Loucy (cell line): ENCODE measurements at regions not wholly inside any gene's neighbourhood (a gene's known extent, or its start where the extent isn't known, plus 50 kb on each side); places are given as distances from the start of the nearest gene placed in this dataset.
A peak's percentile ranks its signal among the peaks of the same experiment; 100 is the strongest.

ENCODE experiments used
- H2AFZ ChIP-seq: fragments of 200-600 bp; sonication (generic); 2 replicates; pipeline ENCODE4 v1.6.0; 2016; ENCODE audit warnings: antibody characterized with exemption, mild to moderate bottlenecking, low read length, moderate library complexity
- H3F3A ChIP-seq: fragments of 200-600 bp; 2 replicates; pipeline ENCODE4 v1.6.0; 2016; ENCODE audit warnings: antibody characterized with exemption, low read depth, mild to moderate bottlenecking
- H3K27me3 ChIP-seq: fragments of 200-600 bp; sonication (generic); 2 replicates; pipeline ENCODE4 v1.6.1; 2014; ENCODE audit warnings: low read length, mild to moderate bottlenecking; ENCODE audit not compliant: insufficient read depth, poor library complexity, severe bottlenecking
- H3K36me3 ChIP-seq: fragments of 200-600 bp; sonication (generic); 2 replicates; pipeline ENCODE4 v1.6.1; 2016; ENCODE audit warnings: low read length; ENCODE audit not compliant: insufficient read depth
- H3K4me1 ChIP-seq: fragments of 200-600 bp; sonication (generic); 2 replicates; pipeline ENCODE4 v1.5.1; 2014; ENCODE audit warnings: low read length, mild to moderate bottlenecking; ENCODE audit not compliant: insufficient read depth, poor library complexity, severe bottlenecking
- H3K4me2 ChIP-seq: fragments of 200-600 bp; sonication (generic); 2 replicates; pipeline ENCODE4 v1.6.0; 2014; ENCODE audit warnings: antibody characterized with exemption, low read length, low read depth, mild to moderate bottlenecking; ENCODE audit not compliant: poor library complexity, severe bottlenecking
- H3K4me3 ChIP-seq: fragments of 200-600 bp; sonication (generic); 2 replicates; pipeline ENCODE4 v1.5.1; 2014; ENCODE audit warnings: low read length, mild to moderate bottlenecking, mixed read lengths; ENCODE audit not compliant: poor library complexity, severe bottlenecking
- H3K79me2 ChIP-seq: fragments of 200-600 bp; sonication (generic); 2 replicates; pipeline ENCODE4 v1.6.1; 2014; ENCODE audit warnings: low read length; ENCODE audit not compliant: insufficient read depth
- H3K9ac ChIP-seq: fragments of 200-600 bp; sonication (generic); 2 replicates; pipeline ENCODE4 v1.6.0; 2014; ENCODE audit warnings: mild to moderate bottlenecking, low read depth, low read length, moderate library complexity; ENCODE audit not compliant: poor library complexity, severe bottlenecking
- H3K9me2 ChIP-seq: fragments of 200-600 bp; sonication (generic); replicated peaks from 2 replicates; pipeline ENCODE4 v1.6.1; 2016; ENCODE audit warnings: low read depth, low read length, mixed read lengths
- H3K9me3 ChIP-seq: fragments of 200-600 bp; sonication (generic); 2 replicates; pipeline ENCODE4 v1.6.1; 2014; ENCODE audit warnings: mild to moderate bottlenecking, antibody characterized with exemption, low read length, low read depth; ENCODE audit not compliant: insufficient read depth
- H4K20me1 ChIP-seq: fragments of 200-600 bp; sonication (generic); 2 replicates; pipeline ENCODE4 v1.6.0; 2014; ENCODE audit warnings: antibody characterized with exemption, low read length, mild to moderate bottlenecking; ENCODE audit not compliant: insufficient read depth, poor library complexity, severe bottlenecking
- EZH2phosphoT487 ChIP-seq: fragments of 200-600 bp; IDR thresholded peaks from 2 replicates; pipeline ENCODE4 v1.6.1; 2018; ENCODE audit warnings: antibody characterized with exemption, mild to moderate bottlenecking, moderate library complexity, borderline replicate concordance
- TF ChIP-seq, protein P1 (sequence below): fragments of 200-600 bp; sonication (generic); conservative IDR thresholded peaks from 2 replicates; pipeline ENCODE4 v1.5.1; 2014; ENCODE audit warnings: mild to moderate bottlenecking, antibody characterized with exemption, low read length

DNA sequence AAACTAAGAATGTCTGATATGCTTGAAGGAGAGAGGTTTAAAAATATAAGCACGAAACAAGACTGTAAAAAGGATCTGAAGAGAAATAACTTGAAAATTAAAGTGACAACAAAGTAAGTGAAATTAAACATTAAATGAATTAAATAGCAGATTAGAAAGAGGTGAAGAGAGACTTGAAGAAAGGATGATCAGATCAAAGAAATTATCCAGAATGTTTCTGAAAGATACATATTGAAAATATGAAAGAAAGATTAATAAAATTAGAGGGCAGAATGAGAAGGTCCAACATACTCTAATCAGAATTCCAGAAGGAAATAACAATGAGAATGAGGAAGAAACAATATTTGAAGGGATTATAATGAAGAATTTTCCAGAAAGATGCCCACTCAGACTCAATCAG lies 151.1 kb downstream of the FAM76B start:
- Histone ChIP-seq H3K9me2 (no peaks in the 10 kb centered on the region), H3K79me2 (no peaks in the 10 kb centered on the region), H3K9me3 (no peaks in the 10 kb centered on the region), H3F3A (no peaks in the 10 kb centered on the region), H3K4me2 (no peak overlapping the region), H3K27me3 (no peaks in the 10 kb centered on the region), H3K36me3 (no peaks in the 10 kb centered on the region), H2AFZ (no peak overlapping the region), H3K4me3 (no peak overlapping the region), H4K20me1 (no peaks in the 10 kb centered on the region), H3K9ac (no peak overlapping the region), H3K4me1 (no peaks in the 10 kb centered on the region)
- TF ChIP-seq, protein P1, sequence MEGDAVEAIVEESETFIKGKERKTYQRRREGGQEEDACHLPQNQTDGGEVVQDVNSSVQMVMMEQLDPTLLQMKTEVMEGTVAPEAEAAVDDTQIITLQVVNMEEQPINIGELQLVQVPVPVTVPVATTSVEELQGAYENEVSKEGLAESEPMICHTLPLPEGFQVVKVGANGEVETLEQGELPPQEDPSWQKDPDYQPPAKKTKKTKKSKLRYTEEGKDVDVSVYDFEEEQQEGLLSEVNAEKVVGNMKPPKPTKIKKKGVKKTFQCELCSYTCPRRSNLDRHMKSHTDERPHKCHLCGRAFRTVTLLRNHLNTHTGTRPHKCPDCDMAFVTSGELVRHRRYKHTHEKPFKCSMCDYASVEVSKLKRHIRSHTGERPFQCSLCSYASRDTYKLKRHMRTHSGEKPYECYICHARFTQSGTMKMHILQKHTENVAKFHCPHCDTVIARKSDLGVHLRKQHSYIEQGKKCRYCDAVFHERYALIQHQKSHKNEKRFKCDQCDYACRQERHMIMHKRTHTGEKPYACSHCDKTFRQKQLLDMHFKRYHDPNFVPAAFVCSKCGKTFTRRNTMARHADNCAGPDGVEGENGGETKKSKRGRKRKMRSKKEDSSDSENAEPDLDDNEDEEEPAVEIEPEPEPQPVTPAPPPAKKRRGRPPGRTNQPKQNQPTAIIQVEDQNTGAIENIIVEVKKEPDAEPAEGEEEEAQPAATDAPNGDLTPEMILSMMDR = no peak
- TF ChIP-seq EZH2phosphoT487 = no peak

DNA sequence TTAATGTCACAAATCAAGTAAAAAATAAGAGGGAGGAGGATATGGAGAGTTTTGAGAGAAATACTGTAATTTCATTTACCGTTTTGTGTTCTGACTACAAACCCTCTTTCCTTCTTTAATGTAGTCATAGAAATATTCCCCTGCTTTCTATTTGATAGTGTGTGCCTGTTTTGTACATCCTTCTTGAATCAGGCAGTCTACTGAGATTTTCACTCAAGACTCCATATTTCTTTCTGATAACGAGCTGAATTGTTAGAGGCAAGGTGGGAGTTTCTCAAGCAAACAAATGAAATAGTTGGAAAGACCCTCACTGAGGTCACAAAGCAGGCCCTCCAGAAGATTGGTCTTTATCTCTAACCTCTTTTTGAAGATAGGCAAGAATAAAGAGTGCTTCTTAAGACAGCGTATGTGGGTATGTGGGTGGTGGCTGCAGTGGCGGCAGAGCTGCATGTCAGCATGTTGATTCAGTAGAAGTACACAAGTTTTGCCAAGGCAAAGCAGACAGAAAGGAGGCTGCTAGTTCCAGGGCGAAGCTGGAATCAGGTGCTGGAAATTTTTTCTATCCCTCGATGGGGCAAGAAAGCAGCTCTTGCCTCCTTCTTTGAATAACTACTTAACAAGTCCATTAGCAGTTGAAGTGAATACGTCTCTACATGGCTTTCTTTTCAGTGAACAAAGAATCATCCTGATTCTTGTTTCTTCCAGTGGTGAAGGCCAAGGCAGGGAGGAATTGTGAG lies 164.2 kb downstream of the FAM76B start:
- Histone ChIP-seq H4K20me1 (no peaks in the 10 kb centered on the region), H2AFZ (peak overlapping the region; percentile 21; the same call in 1 of the 2 replicates), H3K4me1 (no peaks in the 10 kb centered on the region), H3F3A (no peaks in the 10 kb centered on the region), H3K9me3 (no peaks in the 10 kb centered on the region), H3K9me2 (no peaks in the 10 kb centered on the region), H3K36me3 (no peaks in the 10 kb centered on the region), H3K4me3 (no peak overlapping the region), H3K27me3 (no peaks in the 10 kb centered on the region), H3K79me2 (no peaks in the 10 kb centered on the region), H3K9ac (no peak overlapping the region), H3K4me2 (no peak overlapping the region)
- TF ChIP-seq, protein P1 = no peak
- TF ChIP-seq EZH2phosphoT487 = no peak

DNA sequence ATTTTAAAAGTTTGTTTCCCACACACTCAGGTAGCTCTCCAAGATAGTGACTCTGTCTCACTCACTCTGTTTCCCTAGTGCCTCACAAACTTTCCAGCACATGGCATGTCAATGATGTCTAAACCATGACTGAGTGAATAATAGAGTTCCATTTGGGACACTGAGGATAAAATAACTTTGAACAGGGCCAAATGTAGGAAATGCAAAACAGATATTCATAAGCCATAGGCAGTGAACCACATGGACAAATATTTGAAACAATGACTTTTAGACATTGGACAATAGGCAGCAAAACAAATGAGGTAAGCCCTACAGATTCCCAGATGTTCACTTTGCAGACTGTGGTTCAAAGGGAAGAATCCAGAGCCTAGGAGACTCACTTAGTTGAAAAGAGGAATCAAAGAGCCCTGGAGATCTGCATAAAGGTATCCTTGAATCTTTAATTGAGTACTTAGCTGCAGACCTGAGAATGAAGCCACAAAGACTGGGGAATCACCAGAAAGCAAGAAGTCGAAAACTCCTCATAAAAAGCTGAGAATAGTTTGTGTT lies 173.3 kb downstream of the FAM76B start:
- no peak overlapping the region for H3K4me2 ChIP-seq
- H3K36me3 ChIP-seq = no peaks in the 10 kb centered on the region
- no peak overlapping the region for H3K4me3 ChIP-seq
- no peaks in the 10 kb centered on the region for H3K79me2 ChIP-seq
- no peak overlapping the region for H3K9ac ChIP-seq
- H3K27me3 ChIP-seq = no peaks in the 10 kb centered on the region
- H3F3A ChIP-seq = no peaks in the 10 kb centered on the region
- TF ChIP-seq, protein P1 = no peak
- no peak for TF ChIP-seq EZH2phosphoT487
- H3K9me3 ChIP-seq = no peaks in the 10 kb centered on the region
- no peaks in the 10 kb centered on the region for H4K20me1 ChIP-seq
- H3K4me1 ChIP-seq = no peaks in the 10 kb centered on the region
- no peak overlapping the region for H2AFZ ChIP-seq
- no peaks in the 10 kb centered on the region; the same call in 1 of the 2 replicates for H3K9me2 ChIP-seq
